SK-N-SH (cell line): ENCODE measurements at regions not wholly inside any gene's neighbourhood (a gene's known extent, or its start where the extent isn't known, plus 50 kb on each side); places are given as distances from the start of the nearest gene placed in this dataset.
A peak's percentile ranks its signal among the peaks of the same experiment; 100 is the strongest.

ENCODE experiments used
- CTCF ChIA-PET: fragments of 300-600, 350-600 bp; formaldehyde crosslinking; extraction: SDS; loops from one replicate; lab custom pipeline; 2021; lab: Yijun Ruan, JAX
- POLR2A ChIA-PET: fragments of 350-600 bp; sonication (Branson Sonifier 250); formaldehyde crosslinking; extraction: SDS; loops from one replicate; lab custom pipeline; 2020; ENCODE audit warnings: antibody characterized with exemption, inconsistent platforms; lab: Yijun Ruan, JAX
- DNase-seq: peaks from one replicate; pipeline ENCODE4 v3.0.0; 2012
- H2AFZ ChIP-seq: fragments of 200-600 bp; sonication (generic); 2 replicates; pipeline ENCODE4 v1.8.1; 2016; ENCODE audit warnings: antibody characterized with exemption, mild to moderate bottlenecking, low read depth
- H3F3A ChIP-seq: fragments of 200-600 bp; sonication (generic); replicated peaks from 2 replicates; pipeline ENCODE3; 2016; ENCODE audit warnings: antibody characterized with exemption, mild to moderate bottlenecking; ENCODE audit not compliant: insufficient read depth
- H3K27ac ChIP-seq, 2 experiments: fragments of 200-500 bp in 1 of 2; fragments of 200-600 bp in 1 of 2; sonication (Bioruptor generic) in 1 of 2; sonication (generic), shearing (Covaris generic) in 1 of 2; 2 replicates each; pipeline versions ENCODE4 v1.5.1 to v1.6.1; 2014 to 2016; ENCODE audit warnings: low read depth in 2 of 2, inconsistent platforms in 1 of 2, low read length in 1 of 2, mild to moderate bottlenecking in 1 of 2, mixed read lengths in 1 of 2
- H3K27me3 ChIP-seq: fragments of 200-600 bp; sonication (generic), shearing (Covaris generic); 2 replicates; pipeline ENCODE4 v1.6.1; 2016; ENCODE audit warnings: mixed run types; ENCODE audit not compliant: insufficient read depth
- H3K36me3 ChIP-seq, 2 experiments: fragments of 200-500 bp in 1 of 2; fragments of 200-600 bp in 1 of 2; sonication (Bioruptor generic) in 1 of 2; sonication (generic) in 1 of 2; replicated peaks in 1 of 2; 2 replicates each; pipeline versions ENCODE3 to v1.5.1; 2014 to 2016; ENCODE audit warnings: low read length in 1 of 2, mild to moderate bottlenecking in 1 of 2; ENCODE audit not compliant: insufficient read depth in 2 of 2, control insufficient read depth in 1 of 2
- H3K4me1 ChIP-seq, 2 experiments: fragments of 200-500 bp in 1 of 2; fragments of 200-600 bp in 1 of 2; sonication (Bioruptor generic) in 1 of 2; sonication (generic), shearing (Covaris generic) in 1 of 2; 2 replicates each; pipeline versions ENCODE4 v1.5.1 to v1.6.1; 2014 to 2016; ENCODE audit warnings: low read depth in 1 of 2, low read length in 1 of 2, mixed run types in 1 of 2; ENCODE audit not compliant: insufficient read depth in 2 of 2, control insufficient read depth in 1 of 2
- H3K4me2 ChIP-seq: fragments of 200-600 bp; sonication (generic), shearing (Covaris generic); 2 replicates; pipeline ENCODE4 v1.6.1; 2017; ENCODE audit warnings: mixed run types
- H3K4me3 ChIP-seq, 2 experiments: fragments of 200-500 bp in 1 of 2; fragments of 200-600 bp in 1 of 2; sonication (Bioruptor generic) in 1 of 2; sonication (generic), shearing (Covaris generic) in 1 of 2; 2 replicates each; pipeline versions ENCODE4 v1.5.1 to v1.8.1; 2014 to 2016; ENCODE audit warnings: low read depth in 2 of 2, inconsistent platforms in 1 of 2, low read length in 1 of 2, mild to moderate bottlenecking in 1 of 2, mixed read lengths in 1 of 2, moderate library complexity in 1 of 2
- H3K79me2 ChIP-seq: fragments of 200-600 bp; sonication (generic); 2 replicates; pipeline ENCODE4 v1.8.1; 2017; ENCODE audit warnings: mild to moderate bottlenecking; ENCODE audit not compliant: insufficient read depth
- H3K9ac ChIP-seq: fragments of 200-600 bp; sonication (generic); 2 replicates; pipeline ENCODE4 v1.6.1; 2017; ENCODE audit warnings: mixed run types
- H3K9me2 ChIP-seq: fragments of 200-600 bp; sonication (generic); 2 replicates; pipeline ENCODE4 v1.6.1; 2017; ENCODE audit warnings: mixed run types
- H3K9me3 ChIP-seq: fragments of 200-600 bp; sonication (generic); 2 replicates; pipeline ENCODE4 v1.6.1; 2017; ENCODE audit warnings: mixed run types, mild to moderate bottlenecking, moderate library complexity
- H4K20me1 ChIP-seq: fragments of 200-600 bp; sonication (generic); 2 replicates; pipeline ENCODE4 v1.6.1; 2017; ENCODE audit warnings: mild to moderate bottlenecking, mixed run types; ENCODE audit not compliant: insufficient read depth
- CHD2 ChIP-seq: fragments of 150-350 bp; IDR thresholded peaks from 2 replicates; pipeline ENCODE4 v1.6.1; 2018; ENCODE audit warnings: low read length; ENCODE audit not compliant: partially characterized antibody
- CTCF ChIP-seq: fragments of 200-600 bp; sonication (generic); IDR thresholded peaks from 2 replicates; pipeline ENCODE4 v1.6.1; 2017; ENCODE audit warnings: antibody characterized with exemption, mild to moderate bottlenecking, moderate library complexity
- FOXM1 ChIP-seq: IDR thresholded peaks from 2 replicates; pipeline ENCODE4 v1.4.0; 2012; ENCODE audit warnings: low read depth, mild to moderate bottlenecking
- GABPA ChIP-seq: IDR thresholded peaks from 2 replicates; pipeline ENCODE4 v1.4.0; 2012; ENCODE audit warnings: low read depth, mild to moderate bottlenecking
- GATA2 ChIP-seq: sonication (generic); formaldehyde crosslinking; IDR thresholded peaks from 2 replicates; pipeline ENCODE4 v1.5.0; 2020; ENCODE audit warnings: mild to moderate bottlenecking, missing genetic modification reagents
- JUND ChIP-seq: IDR thresholded peaks from 2 replicates; pipeline ENCODE4 v1.4.0; 2012
- MXI1 ChIP-seq: IDR thresholded peaks from 2 replicates; pipeline ENCODE4 v1.6.1; 2012; ENCODE audit warnings: mild to moderate bottlenecking, low read depth, low read length, improper control_type of control experiment
- NFIC ChIP-seq: IDR thresholded peaks from 2 replicates; pipeline ENCODE4 v1.4.0; 2012; ENCODE audit warnings: borderline replicate concordance
- RAD21 ChIP-seq: IDR thresholded peaks from 2 replicates; pipeline ENCODE4 v1.6.1; 2012; ENCODE audit warnings: mild to moderate bottlenecking, low read length
- SMC3 ChIP-seq: IDR thresholded peaks from 2 replicates; pipeline ENCODE4 v1.6.1; 2012; ENCODE audit warnings: low read depth, low read length, improper control_type of control experiment
- TAF1 ChIP-seq: IDR thresholded peaks from 2 replicates; pipeline ENCODE4 v1.6.1; 2012; ENCODE audit warnings: low read depth, mild to moderate bottlenecking, low read length, moderate library complexity, borderline replicate concordance
- YY1 ChIP-seq: IDR thresholded peaks from 2 replicates; pipeline ENCODE4 v1.4.0; 2012; ENCODE audit warnings: low read depth, mild to moderate bottlenecking
- WGBS: methylation state at CpG from one replicate; pipeline ENCODE4 v1.1.6; 2017; ENCODE audit warnings: low lambda C conversion rate; 5-methylcytosine and 5-hydroxymethylcytosine counted together
- TF ChIP-seq, protein P1 (sequence below): IDR thresholded peaks from 2 replicates; pipeline ENCODE4 v1.4.0; 2012; ENCODE audit warnings: low read depth, borderline replicate concordance
- TF ChIP-seq, protein P2 (sequence below): fragments of 150-350 bp; IDR thresholded peaks from 2 replicates; pipeline ENCODE4 v1.6.1; 2016; ENCODE audit warnings: mild to moderate bottlenecking, low read depth, low read length
- TF ChIP-seq, protein P3 (sequence below): IDR thresholded peaks from 2 replicates; pipeline ENCODE4 v1.4.0; 2012; ENCODE audit warnings: low read depth
- TF ChIP-seq, protein P4 (sequence below): IDR thresholded peaks from 2 replicates; pipeline ENCODE4; 2012

- no peaks in the 10 kb centered on the region for H3K9me3 ChIP-seq
- no peaks in the 10 kb centered on the region for H3K27me3 ChIP-seq
- POLR2A ChIA-PET: no interaction called here
- peaks cover 6 to 32% of the 10 kb centered on the region in 2 experiments; a peak in 2 of 4 replicates for H3K4me1 ChIP-seq
- H3F3A ChIP-seq: peaks cover 24% of the 10 kb centered on the region
- no peaks in the 10 kb centered on the region for H3K9me2 ChIP-seq
- no peak overlapping the region for H3K27ac ChIP-seq
- H4K20me1 ChIP-seq: no peaks in the 10 kb centered on the region
- TF ChIP-seq, protein P1, sequence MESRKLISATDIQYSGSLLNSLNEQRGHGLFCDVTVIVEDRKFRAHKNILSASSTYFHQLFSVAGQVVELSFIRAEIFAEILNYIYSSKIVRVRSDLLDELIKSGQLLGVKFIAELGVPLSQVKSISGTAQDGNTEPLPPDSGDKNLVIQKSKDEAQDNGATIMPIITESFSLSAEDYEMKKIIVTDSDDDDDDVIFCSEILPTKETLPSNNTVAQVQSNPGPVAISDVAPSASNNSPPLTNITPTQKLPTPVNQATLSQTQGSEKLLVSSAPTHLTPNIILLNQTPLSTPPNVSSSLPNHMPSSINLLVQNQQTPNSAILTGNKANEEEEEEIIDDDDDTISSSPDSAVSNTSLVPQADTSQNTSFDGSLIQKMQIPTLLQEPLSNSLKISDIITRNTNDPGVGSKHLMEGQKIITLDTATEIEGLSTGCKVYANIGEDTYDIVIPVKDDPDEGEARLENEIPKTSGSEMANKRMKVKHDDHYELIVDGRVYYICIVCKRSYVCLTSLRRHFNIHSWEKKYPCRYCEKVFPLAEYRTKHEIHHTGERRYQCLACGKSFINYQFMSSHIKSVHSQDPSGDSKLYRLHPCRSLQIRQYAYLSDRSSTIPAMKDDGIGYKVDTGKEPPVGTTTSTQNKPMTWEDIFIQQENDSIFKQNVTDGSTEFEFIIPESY: no peak
- no peak for TF ChIP-seq CTCF
- TF ChIP-seq GATA2 (CRISPR knock-in tag): no peak
- TF ChIP-seq MXI1: no peak
- no peak for TF ChIP-seq YY1
- TF ChIP-seq, protein P2, sequence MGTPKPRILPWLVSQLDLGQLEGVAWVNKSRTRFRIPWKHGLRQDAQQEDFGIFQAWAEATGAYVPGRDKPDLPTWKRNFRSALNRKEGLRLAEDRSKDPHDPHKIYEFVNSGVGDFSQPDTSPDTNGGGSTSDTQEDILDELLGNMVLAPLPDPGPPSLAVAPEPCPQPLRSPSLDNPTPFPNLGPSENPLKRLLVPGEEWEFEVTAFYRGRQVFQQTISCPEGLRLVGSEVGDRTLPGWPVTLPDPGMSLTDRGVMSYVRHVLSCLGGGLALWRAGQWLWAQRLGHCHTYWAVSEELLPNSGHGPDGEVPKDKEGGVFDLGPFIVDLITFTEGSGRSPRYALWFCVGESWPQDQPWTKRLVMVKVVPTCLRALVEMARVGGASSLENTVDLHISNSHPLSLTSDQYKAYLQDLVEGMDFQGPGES: no peak
- no peak for TF ChIP-seq JUND
- no peak for TF ChIP-seq RAD21
- TF ChIP-seq CHD2: no peak
- TF ChIP-seq TAF1: no peak
- TF ChIP-seq, protein P3, sequence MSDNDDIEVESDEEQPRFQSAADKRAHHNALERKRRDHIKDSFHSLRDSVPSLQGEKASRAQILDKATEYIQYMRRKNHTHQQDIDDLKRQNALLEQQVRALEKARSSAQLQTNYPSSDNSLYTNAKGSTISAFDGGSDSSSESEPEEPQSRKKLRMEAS: no peak
- H3K4me3 ChIP-seq: no peak overlapping the region
- no peaks in the 10 kb centered on the region for H3K79me2 ChIP-seq
- no peak for DNase-seq
- no peak overlapping the region for H2AFZ ChIP-seq
- H3K4me2 ChIP-seq: no peak overlapping the region
- CTCF ChIA-PET: interaction anchor here (1.1 to 1.5 kb wide), 2 partner anchors 12 to 35 kb away, joined by 3 to 4 read pairs; no protein-coding TSS in a partner anchor
- H3K9ac ChIP-seq: no peak overlapping the region
- no peaks in the 10 kb centered on the region for H3K36me3 ChIP-seq
- WGBS: 80% methylated on average over 3 of the region's 3 CpGs
Measured at GRCh38 chr2:12316476-12316875, 400.3 kb upstream of the TRIB2 start.

- H3K9ac ChIP-seq: no peak overlapping the region
- H3K9me3 ChIP-seq: no peaks in the 10 kb centered on the region
- 55% methylated on average over 3 of the region's 3 CpGs for WGBS
Measured at GRCh38 chr2:12317286-12317685, 399.4 kb upstream of the TRIB2 start.

More at GRCh38 chr2:12317286-12317685, 399.4 kb upstream of the TRIB2 start:
- H3K9me2 ChIP-seq: no peaks in the 10 kb centered on the region
- no peaks in the 10 kb centered on the region for H3K36me3 ChIP-seq
- no peak for DNase-seq
- no peaks in the 10 kb centered on the region for H4K20me1 ChIP-seq
- H3K79me2 ChIP-seq: no peaks in the 10 kb centered on the region
- POLR2A ChIA-PET: no interaction called here
- CTCF ChIA-PET: interaction anchor here (1.1 to 1.5 kb wide), 2 partner anchors 12 to 34 kb away, joined by 3 to 4 read pairs; no protein-coding TSS in a partner anchor
- H2AFZ ChIP-seq: no peak overlapping the region
- H3K27me3 ChIP-seq: no peaks in the 10 kb centered on the region
- H3K27ac ChIP-seq: peak overlapping the region in 1 of 2 experiments; percentile 89; a peak in 2 of 4 replicates
- peaks cover 32% of the 10 kb centered on the region for H3F3A ChIP-seq
- no peak overlapping the region for H3K4me3 ChIP-seq
- TF ChIP-seq GABPA (no peak), JUND (no peak), FOXM1 (no peak), NFIC (no peak), SMC3 (no peak)
- TF ChIP-seq, protein P2: no peak
- TF ChIP-seq, protein P4, sequence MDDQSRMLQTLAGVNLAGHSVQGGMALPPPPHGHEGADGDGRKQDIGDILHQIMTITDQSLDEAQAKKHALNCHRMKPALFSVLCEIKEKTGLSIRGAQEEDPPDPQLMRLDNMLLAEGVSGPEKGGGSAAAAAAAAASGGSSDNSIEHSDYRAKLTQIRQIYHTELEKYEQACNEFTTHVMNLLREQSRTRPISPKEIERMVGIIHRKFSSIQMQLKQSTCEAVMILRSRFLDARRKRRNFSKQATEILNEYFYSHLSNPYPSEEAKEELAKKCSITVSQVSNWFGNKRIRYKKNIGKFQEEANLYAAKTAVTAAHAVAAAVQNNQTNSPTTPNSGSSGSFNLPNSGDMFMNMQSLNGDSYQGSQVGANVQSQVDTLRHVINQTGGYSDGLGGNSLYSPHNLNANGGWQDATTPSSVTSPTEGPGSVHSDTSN: no peak
- peak overlapping the region; percentile 44; the same call in 1 of the 2 replicates for H3K4me2 ChIP-seq
- peaks cover 6 to 40% of the 10 kb centered on the region in 2 experiments; a peak in 2 of 4 replicates for H3K4me1 ChIP-seq
